GM21619 (cell line): ENCODE measurements at regions not wholly inside any gene's neighbourhood (a gene's known extent, or its start where the extent isn't known, plus 50 kb on each side); places are given as distances from the start of the nearest gene placed in this dataset.
"Not testable (repeated sequence)": the region's sequence is repeated elsewhere in the genome, so short reads cannot be mapped to it uniquely, and the experiment has no call there.

Experiments used
- ATAC-seq: cut with Tn5 transposase; IDR thresholded peaks from one replicate; pipeline ENCODE4 v1.9.1; 2021; ENCODE audit not compliant: unreplicated experiment

- no peak for ATAC-seq
These were observed 316.0 kb upstream of the SEMA3C start for GRCh38 chr7:81234896-81235295.

GRCh38 chr7:81233208-81233940, 314.5 kb upstream of the SEMA3C start:
- ATAC-seq: no peak

- no peak for ATAC-seq
These were observed 313.4 kb upstream of the SEMA3C start for GRCh38 chr7:81232084-81232799.

- ATAC-seq: no peak
These were observed 312.5 kb upstream of the SEMA3C start for GRCh38 chr7:81231301-81231838.

- ATAC-seq: no peak
These were observed 307.4 kb upstream of the SEMA3C start for GRCh38 chr7:81226234-81226633.

- ATAC-seq: not testable (repeated sequence)
These were observed 303.8 kb upstream of the SEMA3C start for GRCh38 chr7:81222692-81223091.

- no peak for ATAC-seq
These were observed 302.8 kb upstream of the SEMA3C start for GRCh38 chr7:81221527-81222217.

GRCh38 chr7:81218480-81219106, 299.7 kb upstream of the SEMA3C start:
- ATAC-seq: no peak

GRCh38 chr7:81213394-81213793, 294.5 kb upstream of the SEMA3C start:
- ATAC-seq: no peak

GRCh38 chr7:81211934-81212320, 293.1 kb upstream of the SEMA3C start:
- no peak for ATAC-seq

- no peak for ATAC-seq
These were observed 292.5 kb upstream of the SEMA3C start for GRCh38 chr7:81211204-81211933.

GRCh38 chr7:81210137-81211064, 291.6 kb upstream of the SEMA3C start:
- no peak for ATAC-seq

- no peak for ATAC-seq
These were observed 290.2 kb upstream of the SEMA3C start for GRCh38 chr7:81209059-81209458.

GRCh38 chr7:81207801-81208200, 288.9 kb upstream of the SEMA3C start:
- no peak for ATAC-seq

- no peak for ATAC-seq
These were observed 288.0 kb upstream of the SEMA3C start for GRCh38 chr7:81206667-81207360.

GRCh38 chr7:81206217-81206616, 287.4 kb upstream of the SEMA3C start:
- no peak for ATAC-seq

GRCh38 chr7:81201188-81201587, 282.3 kb upstream of the SEMA3C start:
- ATAC-seq: no peak

GRCh38 chr7:81198766-81199165, 279.9 kb upstream of the SEMA3C start:
- no peak for ATAC-seq

- no peak for ATAC-seq
These were observed 278.4 kb upstream of the SEMA3C start for GRCh38 chr7:81197266-81197665.
